ENCODE measurements at regions not wholly inside any gene's neighbourhood (a gene's known extent, or its start where the extent isn't known, plus 50 kb on each side); places are given as distances from the start of the nearest gene placed in this dataset.
"Not testable (repeated sequence)": the region's sequence is repeated elsewhere in the genome, so short reads cannot be mapped to it uniquely, and the experiment has no call there.

GRCh38 chr2:128598260-128598659 lies 279.6 kb upstream of the HS6ST1 start:
- TF ChIP-seq POLR2A, POLR2AphosphoS5, TAF1, SPI1 (IDR thresholded peaks at IDR 0.05; ENCODE audit: low read depth, low read length): not testable (repeated sequence)
